Peyer's patch (tissue), 4 donors: ENCODE measurements at regions not wholly inside any gene's neighbourhood (a gene's known extent, or its start where the extent isn't known, plus 50 kb on each side); places are given as distances from the start of the nearest gene placed in this dataset.
"Not testable (repeated sequence)": the region's sequence is repeated elsewhere in the genome, so short reads cannot be mapped to it uniquely, and the experiment has no call there.

Experiments
- POLR2A ChIP-seq, 2 donors: fragments of 450-650 bp; IDR thresholded peaks; one replicate each; pipeline ENCODE4 v1.5.1; 2017; ENCODE audit warnings: antibody characterized with exemption in 2 of 2, mild to moderate bottlenecking in 2 of 2, moderate library complexity in 2 of 2
- TF ChIP-seq, protein P1 (sequence below), 6 experiments: fragments of 450-650 bp in 4 of 6; fragments of 200-600 bp in 2 of 6; sonication (generic) in 1 of 6; IDR thresholded peaks; one replicate each; pipeline ENCODE4 v1.5.1; 2017 to 2019; ENCODE audit warnings: antibody characterized with exemption in 6 of 6, mild to moderate bottlenecking in 3 of 6, moderate library complexity in 1 of 6

DNA sequence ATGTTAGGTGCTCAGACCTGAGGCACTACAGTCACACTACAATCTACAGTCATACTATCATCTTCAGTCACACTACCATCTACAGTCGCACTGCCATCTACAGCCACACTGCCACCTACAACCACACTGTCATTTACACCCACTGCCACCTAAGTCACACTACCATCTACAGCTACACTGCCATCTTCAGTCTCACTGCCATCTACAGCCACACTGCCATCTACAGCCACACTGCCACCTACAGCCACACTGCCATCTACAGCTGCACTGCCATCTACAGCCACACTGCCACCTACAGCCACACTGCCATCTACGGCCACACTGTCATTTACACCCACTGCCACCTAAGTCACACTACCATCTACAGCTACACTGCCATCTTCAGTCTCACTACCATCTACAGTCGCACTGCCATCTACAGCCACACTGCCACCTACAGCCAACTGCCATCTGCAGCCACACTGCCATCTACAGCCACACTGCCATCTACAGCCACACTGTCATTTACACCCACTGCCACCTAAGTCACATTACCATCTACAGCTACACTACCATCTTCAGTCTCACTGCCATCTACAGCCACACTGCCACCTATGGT lies 155.2 kb upstream of the AFDN start:
- TF ChIP-seq, protein P1, sequence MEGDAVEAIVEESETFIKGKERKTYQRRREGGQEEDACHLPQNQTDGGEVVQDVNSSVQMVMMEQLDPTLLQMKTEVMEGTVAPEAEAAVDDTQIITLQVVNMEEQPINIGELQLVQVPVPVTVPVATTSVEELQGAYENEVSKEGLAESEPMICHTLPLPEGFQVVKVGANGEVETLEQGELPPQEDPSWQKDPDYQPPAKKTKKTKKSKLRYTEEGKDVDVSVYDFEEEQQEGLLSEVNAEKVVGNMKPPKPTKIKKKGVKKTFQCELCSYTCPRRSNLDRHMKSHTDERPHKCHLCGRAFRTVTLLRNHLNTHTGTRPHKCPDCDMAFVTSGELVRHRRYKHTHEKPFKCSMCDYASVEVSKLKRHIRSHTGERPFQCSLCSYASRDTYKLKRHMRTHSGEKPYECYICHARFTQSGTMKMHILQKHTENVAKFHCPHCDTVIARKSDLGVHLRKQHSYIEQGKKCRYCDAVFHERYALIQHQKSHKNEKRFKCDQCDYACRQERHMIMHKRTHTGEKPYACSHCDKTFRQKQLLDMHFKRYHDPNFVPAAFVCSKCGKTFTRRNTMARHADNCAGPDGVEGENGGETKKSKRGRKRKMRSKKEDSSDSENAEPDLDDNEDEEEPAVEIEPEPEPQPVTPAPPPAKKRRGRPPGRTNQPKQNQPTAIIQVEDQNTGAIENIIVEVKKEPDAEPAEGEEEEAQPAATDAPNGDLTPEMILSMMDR (IDR thresholded peaks at IDR 0.05), result peak in 3 of 6 experiments; percentile 34 to 41 (median 36)
- TF ChIP-seq POLR2A (IDR thresholded peaks at IDR 0.05), result not testable (repeated sequence)
